ENCODE measurements at regions not wholly inside any gene's neighbourhood (a gene's known extent, or its start where the extent isn't known, plus 50 kb on each side); places are given as distances from the start of the nearest gene placed in this dataset.

GRCh38 chr1:56218023-56218422 is 361.3 kb downstream of the PLPP3 start:
- intact Hi-C loops (cut with micrococcal nuclease): no loop called here
- DNase-seq (ENCODE audit: low spot score): no peak
- H3K4me3 Mint-ChIP-seq (ENCODE audit: low read depth): no peak overlapping the region

DNA sequence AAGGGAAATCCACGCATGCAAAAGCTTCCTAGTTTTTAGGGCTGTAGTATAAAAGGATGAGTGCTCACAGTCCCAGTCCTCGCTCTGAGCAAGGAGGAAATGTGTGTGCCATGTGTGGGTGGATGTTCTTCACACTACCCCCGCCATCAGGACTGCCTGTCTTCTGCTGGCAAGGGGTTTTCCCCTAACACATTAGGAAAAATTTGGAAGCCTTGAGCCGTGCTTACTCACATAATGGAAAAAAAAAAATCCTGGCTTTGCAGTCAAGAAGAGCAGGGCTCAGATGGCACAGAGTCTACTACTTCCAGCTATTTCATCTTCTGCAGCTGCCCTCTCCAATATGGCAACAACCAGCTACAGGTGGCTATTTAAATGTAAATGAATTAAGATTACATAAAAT is 363.1 kb downstream of the PLPP3 start:
- Mint-ChIP-seq H3K4me3 (ENCODE audit: low read depth) (no peak overlapping the region), H3K27me3 (ENCODE audit: low read depth) (no peaks in the 10 kb centered on the region), H3K9me3 (no peaks in the 10 kb centered on the region), H3K27ac (no peak overlapping the region), H3K36me3 (ENCODE audit: low read depth) (no peaks in the 10 kb centered on the region), H3K4me1 (ENCODE audit: low read depth) (no peaks in the 10 kb centered on the region)
- no peak for DNase-seq (ENCODE audit: low spot score)
- intact Hi-C loops (cut with micrococcal nuclease): no loop called here

More at GRCh38 chr1:56218023-56218422, 361.3 kb downstream of the PLPP3 start:
- H3K9me3 Mint-ChIP-seq: no peaks in the 10 kb centered on the region
- no peak overlapping the region for H3K27ac Mint-ChIP-seq
- H3K27me3 Mint-ChIP-seq (ENCODE audit: low read depth): no peaks in the 10 kb centered on the region
- H3K4me1 Mint-ChIP-seq (ENCODE audit: low read depth): no peaks in the 10 kb centered on the region
- no peaks in the 10 kb centered on the region for H3K36me3 Mint-ChIP-seq (ENCODE audit: low read depth)

DNA sequence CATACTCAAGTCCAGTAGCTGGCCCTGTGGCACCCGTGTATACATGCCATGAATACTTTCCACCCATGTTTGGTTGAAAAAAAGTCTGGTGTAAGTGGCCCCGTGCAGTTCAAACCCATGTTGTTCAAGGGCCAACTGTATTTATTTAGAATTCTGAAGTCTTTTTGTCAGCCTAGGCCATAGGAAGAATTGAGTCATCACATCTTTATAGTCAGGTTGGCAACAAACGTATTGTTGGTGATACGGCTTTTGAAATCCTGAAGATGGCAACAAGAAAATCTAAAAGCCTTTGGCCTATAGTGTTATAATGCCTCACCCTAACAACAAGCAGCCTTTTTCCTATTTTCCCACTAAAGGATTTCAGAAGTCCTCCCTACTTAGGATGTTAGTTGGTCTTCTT is 363.6 kb downstream of the PLPP3 start:
- H3K27ac Mint-ChIP-seq: no peak overlapping the region
- no peaks in the 10 kb centered on the region for H3K27me3 Mint-ChIP-seq (ENCODE audit: low read depth)
- H3K4me1 Mint-ChIP-seq (ENCODE audit: low read depth): no peaks in the 10 kb centered on the region
- no peaks in the 10 kb centered on the region for H3K36me3 Mint-ChIP-seq (ENCODE audit: low read depth)
- DNase-seq (ENCODE audit: low spot score): no peak
- intact Hi-C loops (cut with micrococcal nuclease): no loop called here
- H3K9me3 Mint-ChIP-seq: no peaks in the 10 kb centered on the region
- H3K4me3 Mint-ChIP-seq (ENCODE audit: low read depth): no peak overlapping the region

GRCh38 chr1:56215086-56215485 is 364.3 kb downstream of the PLPP3 start:
- Mint-ChIP-seq H3K9me3 (no peaks in the 10 kb centered on the region), H3K27ac (no peak overlapping the region), H3K4me1 (ENCODE audit: low read depth) (no peaks in the 10 kb centered on the region)

DNA sequence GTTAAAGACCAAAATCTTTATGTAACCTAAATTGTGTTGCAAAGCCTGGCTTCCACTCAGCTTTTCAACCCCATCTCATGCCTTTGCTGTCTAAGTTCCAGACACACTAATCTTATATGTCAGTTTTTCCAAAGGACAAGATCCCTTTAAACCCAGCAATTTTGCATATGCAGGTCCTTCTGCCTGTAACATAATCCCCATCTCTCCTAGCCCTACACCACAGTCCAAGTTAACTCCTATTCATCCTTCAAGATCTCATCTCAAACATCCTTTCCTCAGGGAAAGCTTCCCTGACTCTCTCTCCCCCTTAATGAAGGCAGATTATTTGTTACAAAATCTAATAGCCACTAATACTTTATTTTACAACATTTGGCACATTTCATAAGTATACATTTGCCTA is 366.3 kb downstream of the PLPP3 start:
- intact Hi-C loops (cut with micrococcal nuclease): no loop called here
- no peaks in the 10 kb centered on the region for H3K36me3 Mint-ChIP-seq (ENCODE audit: low read depth)
- no peak overlapping the region for H3K27ac Mint-ChIP-seq
- H3K4me1 Mint-ChIP-seq (ENCODE audit: low read depth): no peaks in the 10 kb centered on the region
- H3K27me3 Mint-ChIP-seq (ENCODE audit: low read depth): no peaks in the 10 kb centered on the region
- no peak for DNase-seq (ENCODE audit: low spot score)
- H3K4me3 Mint-ChIP-seq (ENCODE audit: low read depth): no peak overlapping the region
- no peaks in the 10 kb centered on the region for H3K9me3 Mint-ChIP-seq

More at GRCh38 chr1:56215086-56215485, 364.3 kb downstream of the PLPP3 start:
- no peaks in the 10 kb centered on the region for H3K27me3 Mint-ChIP-seq (ENCODE audit: low read depth)
- no peak for DNase-seq (ENCODE audit: low spot score)
- no peak overlapping the region for H3K4me3 Mint-ChIP-seq (ENCODE audit: low read depth)
- no peaks in the 10 kb centered on the region for H3K36me3 Mint-ChIP-seq (ENCODE audit: low read depth)
- intact Hi-C loops (cut with micrococcal nuclease): no loop called here

- DNase-seq (ENCODE audit: low spot score): no peak
- no peaks in the 10 kb centered on the region for H3K27me3 Mint-ChIP-seq (ENCODE audit: low read depth)
- H3K9me3 Mint-ChIP-seq: no peaks in the 10 kb centered on the region
- H3K4me1 Mint-ChIP-seq (ENCODE audit: low read depth): no peaks in the 10 kb centered on the region
- H3K4me3 Mint-ChIP-seq (ENCODE audit: low read depth): no peak overlapping the region
- H3K27ac Mint-ChIP-seq: no peak overlapping the region
- no peaks in the 10 kb centered on the region for H3K36me3 Mint-ChIP-seq (ENCODE audit: low read depth)
- intact Hi-C loops (cut with micrococcal nuclease): no loop called here
Observed at GRCh38 chr1:56212143-56212542, 367.2 kb downstream of the PLPP3 start.

GRCh38 chr1:56206391-56206790 is 373.0 kb downstream of the PLPP3 start:
- no peak overlapping the region for H3K27ac Mint-ChIP-seq
- H3K4me3 Mint-ChIP-seq (ENCODE audit: low read depth): no peak overlapping the region
- no peak for DNase-seq (ENCODE audit: low spot score)
- H3K4me1 Mint-ChIP-seq (ENCODE audit: low read depth): no peaks in the 10 kb centered on the region
- H3K27me3 Mint-ChIP-seq (ENCODE audit: low read depth): no peaks in the 10 kb centered on the region
- no peaks in the 10 kb centered on the region for H3K9me3 Mint-ChIP-seq
- intact Hi-C loops (cut with micrococcal nuclease): no loop called here
- no peaks in the 10 kb centered on the region for H3K36me3 Mint-ChIP-seq (ENCODE audit: low read depth)

- intact Hi-C loops (cut with micrococcal nuclease): no loop called here
- Mint-ChIP-seq H3K9me3 (no peaks in the 10 kb centered on the region), H3K27ac (no peak overlapping the region)
Observed at GRCh38 chr1:56204206-56204605, 375.2 kb downstream of the PLPP3 start.

DNA sequence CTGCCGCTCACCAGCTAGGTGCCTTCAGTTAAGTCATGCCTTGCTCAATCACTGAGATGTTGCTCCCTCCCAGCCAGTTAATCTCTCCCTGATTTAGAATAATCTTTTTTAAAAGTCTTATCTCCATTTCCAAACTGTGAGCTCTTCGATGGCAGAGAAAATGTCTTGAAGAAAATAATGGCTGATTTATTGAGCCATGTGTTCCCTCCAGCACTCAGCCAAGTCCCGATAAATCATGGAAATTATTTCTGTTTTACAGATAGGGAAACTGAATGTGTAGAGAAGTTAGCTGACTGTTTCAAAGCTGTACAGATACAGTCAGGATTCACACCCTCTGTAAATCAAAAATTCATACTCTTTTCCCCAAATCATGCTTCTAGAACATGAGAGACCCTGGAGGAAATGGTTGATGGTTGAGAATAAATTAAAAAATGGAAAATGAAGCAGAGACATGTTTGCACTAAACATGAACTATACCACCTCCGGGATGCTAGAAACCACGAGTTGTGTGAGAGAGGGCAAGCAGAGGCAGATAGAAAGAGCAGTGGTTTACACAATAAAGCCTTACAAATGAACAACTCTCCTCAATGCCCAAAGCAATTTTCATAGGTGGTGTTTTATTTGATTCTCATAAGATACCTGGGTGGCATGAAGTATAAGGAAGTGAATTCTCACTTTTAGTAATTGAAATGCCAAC is 376.4 kb downstream of the PLPP3 start:
- intact Hi-C loops (cut with micrococcal nuclease): no loop called here
- Mint-ChIP-seq H3K27ac (no peak overlapping the region), H3K4me3 (ENCODE audit: low read depth) (no peak overlapping the region), H3K36me3 (ENCODE audit: low read depth) (no peaks in the 10 kb centered on the region), H3K4me1 (ENCODE audit: low read depth) (no peaks in the 10 kb centered on the region), H3K9me3 (no peaks in the 10 kb centered on the region), H3K27me3 (ENCODE audit: low read depth) (no peaks in the 10 kb centered on the region)
- no peak for DNase-seq (ENCODE audit: low spot score)

More at GRCh38 chr1:56204206-56204605, 375.2 kb downstream of the PLPP3 start:
- Mint-ChIP-seq H3K4me3 (ENCODE audit: low read depth) (no peak overlapping the region), H3K27me3 (ENCODE audit: low read depth) (no peaks in the 10 kb centered on the region), H3K4me1 (ENCODE audit: low read depth) (no peaks in the 10 kb centered on the region), H3K36me3 (ENCODE audit: low read depth) (no peaks in the 10 kb centered on the region)
- no peak for DNase-seq (ENCODE audit: low spot score)

GRCh38 chr1:56202186-56202585 is 377.2 kb downstream of the PLPP3 start:
- Mint-ChIP-seq H3K4me1 (ENCODE audit: low read depth) (no peaks in the 10 kb centered on the region), H3K27ac (no peak overlapping the region), H3K36me3 (ENCODE audit: low read depth) (no peaks in the 10 kb centered on the region), H3K27me3 (ENCODE audit: low read depth) (no peaks in the 10 kb centered on the region), H3K4me3 (ENCODE audit: low read depth) (no peak overlapping the region), H3K9me3 (no peaks in the 10 kb centered on the region)
- no peak for DNase-seq (ENCODE audit: low spot score)
- intact Hi-C loops (cut with micrococcal nuclease): no loop called here

DNA sequence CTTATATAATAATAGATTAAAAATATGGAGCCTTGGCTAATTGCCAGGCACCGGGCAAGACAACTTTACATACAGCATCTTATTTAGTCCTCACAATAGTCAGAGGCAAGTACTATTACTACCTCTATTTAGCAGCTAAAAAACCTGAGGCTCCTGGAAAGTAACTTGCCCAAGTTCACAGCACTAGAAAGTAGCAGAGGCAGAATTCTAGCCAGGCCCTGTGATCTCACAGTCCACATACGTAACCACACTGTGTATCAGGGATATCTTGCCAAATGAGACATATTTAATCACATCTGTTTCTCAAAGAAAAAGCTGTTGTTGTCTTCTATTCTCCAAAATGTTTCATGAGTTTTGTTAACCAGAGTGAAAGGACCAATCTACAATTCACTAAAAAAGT is 378.5 kb downstream of the PLPP3 start:
- intact Hi-C loops (cut with micrococcal nuclease): no loop called here
- no peak for DNase-seq (ENCODE audit: low spot score)
- Mint-ChIP-seq H3K4me1 (ENCODE audit: low read depth) (no peaks in the 10 kb centered on the region), H3K27me3 (ENCODE audit: low read depth) (no peaks in the 10 kb centered on the region), H3K9me3 (no peaks in the 10 kb centered on the region), H3K27ac (no peak overlapping the region), H3K4me3 (ENCODE audit: low read depth) (no peak overlapping the region), H3K36me3 (ENCODE audit: low read depth) (no peaks in the 10 kb centered on the region)

GRCh38 chr1:56200442-56200841 is 378.9 kb downstream of the PLPP3 start:
- no peaks in the 10 kb centered on the region for H3K4me1 Mint-ChIP-seq (ENCODE audit: low read depth)
- H3K36me3 Mint-ChIP-seq (ENCODE audit: low read depth): no peaks in the 10 kb centered on the region
- no peaks in the 10 kb centered on the region for H3K9me3 Mint-ChIP-seq
- no peak overlapping the region for H3K4me3 Mint-ChIP-seq (ENCODE audit: low read depth)
- intact Hi-C loops (cut with micrococcal nuclease): no loop called here
- H3K27ac Mint-ChIP-seq: no peak overlapping the region
- no peak for DNase-seq (ENCODE audit: low spot score)
- H3K27me3 Mint-ChIP-seq (ENCODE audit: low read depth): no peaks in the 10 kb centered on the region

GRCh38 chr1:56199956-56200355 is 379.4 kb downstream of the PLPP3 start:
- DNase-seq (ENCODE audit: low spot score): no peak
- H3K4me3 Mint-ChIP-seq (ENCODE audit: low read depth): no peak overlapping the region
- H3K27me3 Mint-ChIP-seq (ENCODE audit: low read depth): no peaks in the 10 kb centered on the region
- H3K27ac Mint-ChIP-seq: no peak overlapping the region
- no peaks in the 10 kb centered on the region for H3K36me3 Mint-ChIP-seq (ENCODE audit: low read depth)
- intact Hi-C loops (cut with micrococcal nuclease): no loop called here
- H3K9me3 Mint-ChIP-seq: no peaks in the 10 kb centered on the region
- H3K4me1 Mint-ChIP-seq (ENCODE audit: low read depth): no peaks in the 10 kb centered on the region

DNA sequence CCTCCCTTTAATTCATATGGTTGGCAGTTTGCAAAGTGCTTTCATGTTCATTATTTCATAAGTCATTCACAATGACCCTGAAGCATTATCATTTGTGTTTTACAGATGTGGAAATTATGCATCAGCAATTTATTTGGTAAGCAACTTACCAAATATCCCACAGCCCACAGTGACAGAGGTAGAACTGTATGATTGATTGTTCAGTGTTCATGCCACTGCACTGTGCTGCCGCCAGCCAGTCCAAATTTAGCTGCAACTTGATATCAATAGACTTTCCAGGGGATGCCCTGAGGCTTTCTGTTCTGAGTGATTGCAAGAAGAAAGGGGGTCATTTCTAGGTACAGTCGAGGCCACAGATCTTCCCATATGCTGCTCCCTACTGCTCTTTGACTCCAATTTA is 380.3 kb downstream of the PLPP3 start:
- Mint-ChIP-seq H3K27me3 (ENCODE audit: low read depth) (no peaks in the 10 kb centered on the region), H3K4me1 (ENCODE audit: low read depth) (no peaks in the 10 kb centered on the region), H3K27ac (no peak overlapping the region), H3K36me3 (ENCODE audit: low read depth) (no peaks in the 10 kb centered on the region), H3K4me3 (ENCODE audit: low read depth) (no peak overlapping the region), H3K9me3 (no peaks in the 10 kb centered on the region)
- intact Hi-C loops (cut with micrococcal nuclease): no loop called here
- no peak for DNase-seq (ENCODE audit: low spot score)
